KOPT-K1 (cell line): ENCODE measurements at regions not wholly inside any gene's neighbourhood (a gene's known extent, or its start where the extent isn't known, plus 50 kb on each side); places are given as distances from the start of the nearest gene placed in this dataset.

Experiments
- H3K27ac ChIP-seq: fragments of 200-600 bp; sonication (generic); 2 replicates; pipeline ENCODE4 v1.5.1; 2016; ENCODE audit warnings: antibody characterized with exemption, mild to moderate bottlenecking, low read depth, low read length; ENCODE audit not compliant: poor library complexity, severe bottlenecking
- H3K36me3 ChIP-seq: fragments of 200-600 bp; sonication (generic); 2 replicates; pipeline ENCODE4 v1.5.1; 2017; ENCODE audit warnings: antibody characterized with exemption, mild to moderate bottlenecking, low read length, moderate library complexity; ENCODE audit not compliant: insufficient read depth
- H3K9me3 ChIP-seq: fragments of 200-600 bp; sonication (generic); 2 replicates; pipeline ENCODE4 v1.5.1; 2017; ENCODE audit warnings: antibody characterized with exemption, low read length, mild to moderate bottlenecking; ENCODE audit not compliant: insufficient read depth, poor library complexity, severe bottlenecking

GRCh38 chr14:54129850-54130640 is 173.4 kb upstream of the BMP4 start:
- H3K9me3 ChIP-seq = no peaks in the 10 kb centered on the region
- no peaks in the 10 kb centered on the region for H3K36me3 ChIP-seq
- no peak overlapping the region for H3K27ac ChIP-seq

GRCh38 chr14:54132496-54132895 is 175.9 kb upstream of the BMP4 start:
- Histone ChIP-seq H3K9me3 (no peaks in the 10 kb centered on the region), H3K36me3 (no peaks in the 10 kb centered on the region)

GRCh38 chr14:54133896-54134295 is 177.3 kb upstream of the BMP4 start:
- Histone ChIP-seq H3K27ac (no peak overlapping the region), H3K9me3 (no peaks in the 10 kb centered on the region), H3K36me3 (no peaks in the 10 kb centered on the region)

More at GRCh38 chr14:54132496-54132895, 175.9 kb upstream of the BMP4 start:
- no peak overlapping the region for H3K27ac ChIP-seq

- no peaks in the 10 kb centered on the region for H3K36me3 ChIP-seq
- H3K27ac ChIP-seq = no peak overlapping the region
- no peaks in the 10 kb centered on the region for H3K9me3 ChIP-seq
These were observed 179.2 kb upstream of the BMP4 start for GRCh38 chr14:54135804-54136280.

- Histone ChIP-seq H3K9me3 (no peaks in the 10 kb centered on the region), H3K36me3 (no peaks in the 10 kb centered on the region)
These were observed 180.4 kb upstream of the BMP4 start for GRCh38 chr14:54136894-54137613.

GRCh38 chr14:54137614-54137961 is 181.0 kb upstream of the BMP4 start:
- H3K36me3 ChIP-seq = no peaks in the 10 kb centered on the region
- H3K27ac ChIP-seq = no peak overlapping the region

More at GRCh38 chr14:54136894-54137613, 180.4 kb upstream of the BMP4 start:
- no peak overlapping the region for H3K27ac ChIP-seq

GRCh38 chr14:54138024-54138353 is 181.4 kb upstream of the BMP4 start:
- Histone ChIP-seq H3K36me3 (no peaks in the 10 kb centered on the region), H3K9me3 (no peaks in the 10 kb centered on the region), H3K27ac (no peak overlapping the region)

More at GRCh38 chr14:54137614-54137961, 181.0 kb upstream of the BMP4 start:
- H3K9me3 ChIP-seq = no peaks in the 10 kb centered on the region

GRCh38 chr14:54138354-54139038 is 181.9 kb upstream of the BMP4 start:
- Histone ChIP-seq H3K27ac (no peak overlapping the region), H3K36me3 (no peaks in the 10 kb centered on the region), H3K9me3 (no peaks in the 10 kb centered on the region)

GRCh38 chr14:54140551-54140950 is 183.9 kb upstream of the BMP4 start:
- Histone ChIP-seq H3K27ac (no peak overlapping the region), H3K36me3 (no peaks in the 10 kb centered on the region), H3K9me3 (no peaks in the 10 kb centered on the region)

GRCh38 chr14:54146601-54147000 is 190.0 kb upstream of the BMP4 start:
- H3K36me3 ChIP-seq = no peaks in the 10 kb centered on the region

GRCh38 chr14:54147282-54147681 is 190.7 kb upstream of the BMP4 start:
- Histone ChIP-seq H3K9me3 (peaks cover 20% of the 10 kb centered on the region), H3K27ac (no peak overlapping the region), H3K36me3 (no peaks in the 10 kb centered on the region)

More at GRCh38 chr14:54146601-54147000, 190.0 kb upstream of the BMP4 start:
- Histone ChIP-seq H3K9me3 (peaks cover 20% of the 10 kb centered on the region), H3K27ac (no peak overlapping the region)

GRCh38 chr14:54147758-54148157 is 191.1 kb upstream of the BMP4 start:
- Histone ChIP-seq H3K36me3 (no peaks in the 10 kb centered on the region), H3K27ac (no peak overlapping the region), H3K9me3 (peaks cover 20% of the 10 kb centered on the region)

GRCh38 chr14:54148251-54148650 is 191.6 kb upstream of the BMP4 start:
- Histone ChIP-seq H3K9me3 (peaks cover 20% of the 10 kb centered on the region), H3K27ac (no peak overlapping the region), H3K36me3 (no peaks in the 10 kb centered on the region)

- no peaks in the 10 kb centered on the region for H3K36me3 ChIP-seq
These were observed 195.7 kb upstream of the BMP4 start for GRCh38 chr14:54152351-54152750.

More at GRCh38 chr14:54152351-54152750, 195.7 kb upstream of the BMP4 start:
- no peak overlapping the region for H3K27ac ChIP-seq
- H3K9me3 ChIP-seq = peaks cover 17% of the 10 kb centered on the region
